HL-60 (cell line): ENCODE measurements at regions not wholly inside any gene's neighbourhood (a gene's known extent, or its start where the extent isn't known, plus 50 kb on each side); places are given as distances from the start of the nearest gene placed in this dataset.

Source experiments
- DNase-seq, 2 experiments: peaks; one replicate each; pipeline ENCODE4 v3.0.0-alpha.2; 2010 to 2020; ENCODE audit warnings: low read depth in 1 of 2, low spot score in 1 of 2
- H3K27ac ChIP-seq: fragments of 250-450 bp; sonication (Bioruptor Pico); replicated peaks from 2 replicates; pipeline ENCODE4 v1.5.1; 2020; ENCODE audit warnings: mild to moderate bottlenecking, moderate library complexity
- H3K27me3 ChIP-seq: fragments of 250-450 bp; sonication (Bioruptor Pico); 2 replicates; pipeline ENCODE4 v1.5.1; 2021; ENCODE audit warnings: mild to moderate bottlenecking, moderate library complexity; ENCODE audit not compliant: insufficient read depth, poor library complexity, severe bottlenecking
- H3K4me3 ChIP-seq: replicated peaks from 2 replicates; pipeline ENCODE4 v1.5.1; 2011; ENCODE audit warnings: mild to moderate bottlenecking, control low read depth, low read length; ENCODE audit not compliant: insufficient read depth
- GABPA ChIP-seq: IDR thresholded peaks from 2 replicates; pipeline ENCODE4 v1.6.1; 2012; ENCODE audit warnings: low read depth
- POLR2AphosphoS5 ChIP-seq: IDR thresholded peaks from 2 replicates; pipeline ENCODE4 v1.6.1; 2012; ENCODE audit warnings: low read depth
- REST ChIP-seq: IDR thresholded peaks from 2 replicates; pipeline ENCODE4 v1.6.1; 2012; ENCODE audit warnings: low read depth; ENCODE audit not compliant: insufficient replicate concordance
- SPI1 ChIP-seq: IDR thresholded peaks from 2 replicates; pipeline ENCODE4 v1.6.1; 2012; ENCODE audit warnings: low read depth, mild to moderate bottlenecking, borderline replicate concordance
- TF ChIP-seq, protein P1 (sequence below): IDR thresholded peaks from one replicate; pipeline ENCODE4 v1.5.1; 2011; ENCODE audit warnings: low read length, control low read depth, inconsistent platforms; ENCODE audit not compliant: insufficient read depth

DNA sequence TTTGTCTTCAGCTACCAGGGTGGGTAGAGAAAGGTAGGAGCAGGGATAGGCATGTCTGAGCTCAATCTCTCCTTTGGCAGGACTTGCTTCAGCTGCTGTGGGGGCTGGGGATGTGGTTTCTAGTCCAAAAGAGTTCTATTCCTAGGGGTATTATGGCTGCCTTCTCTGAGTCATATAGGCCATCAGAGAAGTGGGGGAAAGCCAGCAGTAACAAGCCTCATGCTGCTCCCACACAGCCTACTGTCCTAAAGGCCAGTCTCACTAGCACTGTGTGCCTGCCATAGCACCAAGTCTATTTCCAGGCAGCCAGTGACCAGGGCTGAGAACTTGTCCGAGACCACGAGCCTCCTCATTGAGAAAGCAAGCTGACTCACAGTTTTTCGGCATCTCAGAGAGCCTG, 270.6 kb downstream of the DCAF12L2 start:
- Histone ChIP-seq H3K4me3 (no peak overlapping the region), H3K27me3 (no peaks in the 10 kb centered on the region), H3K27ac (no peak overlapping the region)
- TF ChIP-seq, protein P1, sequence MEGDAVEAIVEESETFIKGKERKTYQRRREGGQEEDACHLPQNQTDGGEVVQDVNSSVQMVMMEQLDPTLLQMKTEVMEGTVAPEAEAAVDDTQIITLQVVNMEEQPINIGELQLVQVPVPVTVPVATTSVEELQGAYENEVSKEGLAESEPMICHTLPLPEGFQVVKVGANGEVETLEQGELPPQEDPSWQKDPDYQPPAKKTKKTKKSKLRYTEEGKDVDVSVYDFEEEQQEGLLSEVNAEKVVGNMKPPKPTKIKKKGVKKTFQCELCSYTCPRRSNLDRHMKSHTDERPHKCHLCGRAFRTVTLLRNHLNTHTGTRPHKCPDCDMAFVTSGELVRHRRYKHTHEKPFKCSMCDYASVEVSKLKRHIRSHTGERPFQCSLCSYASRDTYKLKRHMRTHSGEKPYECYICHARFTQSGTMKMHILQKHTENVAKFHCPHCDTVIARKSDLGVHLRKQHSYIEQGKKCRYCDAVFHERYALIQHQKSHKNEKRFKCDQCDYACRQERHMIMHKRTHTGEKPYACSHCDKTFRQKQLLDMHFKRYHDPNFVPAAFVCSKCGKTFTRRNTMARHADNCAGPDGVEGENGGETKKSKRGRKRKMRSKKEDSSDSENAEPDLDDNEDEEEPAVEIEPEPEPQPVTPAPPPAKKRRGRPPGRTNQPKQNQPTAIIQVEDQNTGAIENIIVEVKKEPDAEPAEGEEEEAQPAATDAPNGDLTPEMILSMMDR, result no peak
- no peak for TF ChIP-seq POLR2AphosphoS5
- no peak for TF ChIP-seq GABPA
- TF ChIP-seq SPI1, result no peak
- no peak for DNase-seq

DNA sequence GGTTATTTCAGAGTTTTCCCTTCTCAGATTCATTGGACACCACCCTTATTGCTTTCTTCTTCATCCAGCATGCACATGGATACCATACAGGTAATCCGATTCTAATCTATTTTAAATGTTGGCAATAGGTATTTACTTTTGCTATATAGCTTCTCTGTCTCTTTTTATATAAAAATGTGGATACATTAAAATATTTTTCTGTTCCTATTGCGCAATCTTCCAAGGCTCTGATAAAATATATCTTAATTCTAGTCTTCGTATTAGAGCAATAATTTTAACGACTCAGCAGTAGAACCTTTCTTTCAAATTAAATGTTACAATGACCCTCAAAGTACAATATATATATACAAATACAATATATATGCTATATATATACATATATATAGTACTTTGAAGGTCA, 239.8 kb downstream of the DCAF12L2 start:
- Histone ChIP-seq H3K27ac (no peak overlapping the region), H3K4me3 (no peak overlapping the region), H3K27me3 (no peaks in the 10 kb centered on the region)
- DNase-seq, result no peak
- no peak for TF ChIP-seq SPI1
- TF ChIP-seq POLR2AphosphoS5, result no peak
- TF ChIP-seq, protein P1, result no peak
- TF ChIP-seq REST, result no peak
- TF ChIP-seq GABPA, result no peak

DNA sequence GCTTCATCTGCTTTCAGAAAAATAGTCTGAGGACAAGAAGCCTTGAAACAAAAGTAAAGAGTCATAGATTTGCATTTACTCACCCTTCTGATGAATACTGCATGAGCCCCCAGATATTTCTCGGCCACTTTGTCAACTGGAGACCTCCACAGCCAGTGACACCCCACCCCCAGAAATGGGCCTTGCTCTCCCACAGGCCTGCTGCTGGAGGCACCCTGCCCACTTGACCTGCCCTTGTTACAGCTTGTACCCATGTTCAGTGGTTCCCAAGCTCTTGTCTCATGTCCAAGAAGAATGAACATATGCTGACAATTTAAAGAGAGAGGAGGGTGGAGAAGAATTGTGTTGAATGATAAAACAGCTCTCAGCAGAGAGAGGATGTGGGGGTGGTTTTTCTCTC, 225.1 kb downstream of the DCAF12L2 start:
- no peak overlapping the region for H3K27ac ChIP-seq
- TF ChIP-seq POLR2AphosphoS5 (no peak), GABPA (no peak), REST (no peak), SPI1 (no peak)
- TF ChIP-seq, protein P1, result no peak
- H3K27me3 ChIP-seq, result no peaks in the 10 kb centered on the region
- DNase-seq, result no peak
- H3K4me3 ChIP-seq, result no peak overlapping the region

GRCh38 chrX:125947501-125947900, 218.6 kb downstream of the DCAF12L2 start:
- Histone ChIP-seq H3K4me3 (no peak overlapping the region), H3K27me3 (no peaks in the 10 kb centered on the region), H3K27ac (no peak overlapping the region)
- TF ChIP-seq SPI1 (no peak), POLR2AphosphoS5 (no peak)
- no peak for DNase-seq

DNA sequence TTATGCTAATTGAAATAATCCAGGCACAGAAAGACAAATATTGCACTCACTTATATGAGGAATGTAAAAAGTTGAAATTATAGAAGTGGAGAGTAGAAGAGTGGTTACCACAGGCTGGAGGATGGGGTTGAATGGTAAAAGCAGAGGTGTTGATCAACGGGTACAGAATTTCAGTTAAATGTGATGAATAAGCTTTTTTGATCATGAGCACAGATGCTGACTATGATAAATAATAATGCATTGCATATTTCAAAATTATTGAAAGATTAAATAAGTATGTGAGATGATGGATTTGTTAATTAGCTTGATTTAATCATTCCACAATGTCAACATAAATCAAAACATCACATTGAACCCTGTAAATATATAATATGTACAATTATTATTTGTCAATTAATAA, 213.1 kb downstream of the DCAF12L2 start:
- no peak for DNase-seq
- H3K27ac ChIP-seq, result no peak overlapping the region
- no peaks in the 10 kb centered on the region for H3K27me3 ChIP-seq
- no peak for TF ChIP-seq SPI1
- TF ChIP-seq POLR2AphosphoS5, result no peak
- TF ChIP-seq GABPA, result no peak
- TF ChIP-seq, protein P1, result no peak
- no peak for TF ChIP-seq REST
- H3K4me3 ChIP-seq, result no peak overlapping the region
